ENCODE measurements at regions not wholly inside any gene's neighbourhood (a gene's known extent, or its start where the extent isn't known, plus 50 kb on each side); places are given as distances from the start of the nearest gene placed in this dataset.

DNA sequence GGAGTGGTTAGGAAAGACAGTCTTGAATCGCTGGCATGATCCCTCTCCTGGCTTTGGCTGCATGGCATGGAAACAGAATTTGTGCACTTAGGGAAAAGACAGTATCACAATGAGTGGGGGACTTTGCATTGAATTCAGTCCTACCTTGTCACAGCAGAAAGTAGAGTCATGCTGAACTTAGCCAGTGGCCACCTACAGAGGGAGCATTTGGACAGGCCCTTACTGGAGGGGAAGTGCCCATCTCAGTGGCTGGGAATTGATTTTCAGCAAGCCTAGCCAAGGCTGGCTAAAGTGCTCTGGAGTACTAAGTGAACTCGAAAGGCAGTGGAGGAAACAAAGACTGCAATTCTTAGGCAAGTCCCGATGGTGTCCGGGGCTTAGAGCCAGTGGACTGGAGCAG is 364.3 kb upstream of the TOM1L1 start:
- Histone ChIP-seq H3K36me3 (no peaks in the 10 kb centered on the region), H3K4me1 (no peaks in the 10 kb centered on the region), H3K4me3 (no peak overlapping the region), H3K27me3 (no peaks in the 10 kb centered on the region), H3K27ac (no peak overlapping the region), H3K9me3 (no peaks in the 10 kb centered on the region)
- WGBS, 2 donors: 86 to 91% methylated on average over 4 of the region's 4 CpGs
- no peak for TF ChIP-seq POLR2A (IDR thresholded peaks at IDR 0.05)
- TF ChIP-seq, protein P1, sequence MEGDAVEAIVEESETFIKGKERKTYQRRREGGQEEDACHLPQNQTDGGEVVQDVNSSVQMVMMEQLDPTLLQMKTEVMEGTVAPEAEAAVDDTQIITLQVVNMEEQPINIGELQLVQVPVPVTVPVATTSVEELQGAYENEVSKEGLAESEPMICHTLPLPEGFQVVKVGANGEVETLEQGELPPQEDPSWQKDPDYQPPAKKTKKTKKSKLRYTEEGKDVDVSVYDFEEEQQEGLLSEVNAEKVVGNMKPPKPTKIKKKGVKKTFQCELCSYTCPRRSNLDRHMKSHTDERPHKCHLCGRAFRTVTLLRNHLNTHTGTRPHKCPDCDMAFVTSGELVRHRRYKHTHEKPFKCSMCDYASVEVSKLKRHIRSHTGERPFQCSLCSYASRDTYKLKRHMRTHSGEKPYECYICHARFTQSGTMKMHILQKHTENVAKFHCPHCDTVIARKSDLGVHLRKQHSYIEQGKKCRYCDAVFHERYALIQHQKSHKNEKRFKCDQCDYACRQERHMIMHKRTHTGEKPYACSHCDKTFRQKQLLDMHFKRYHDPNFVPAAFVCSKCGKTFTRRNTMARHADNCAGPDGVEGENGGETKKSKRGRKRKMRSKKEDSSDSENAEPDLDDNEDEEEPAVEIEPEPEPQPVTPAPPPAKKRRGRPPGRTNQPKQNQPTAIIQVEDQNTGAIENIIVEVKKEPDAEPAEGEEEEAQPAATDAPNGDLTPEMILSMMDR (IDR thresholded peaks at IDR 0.05): no peak
- no peak for DNase-seq
- intact Hi-C loops (cut with DNase I): no loop called here

DNA sequence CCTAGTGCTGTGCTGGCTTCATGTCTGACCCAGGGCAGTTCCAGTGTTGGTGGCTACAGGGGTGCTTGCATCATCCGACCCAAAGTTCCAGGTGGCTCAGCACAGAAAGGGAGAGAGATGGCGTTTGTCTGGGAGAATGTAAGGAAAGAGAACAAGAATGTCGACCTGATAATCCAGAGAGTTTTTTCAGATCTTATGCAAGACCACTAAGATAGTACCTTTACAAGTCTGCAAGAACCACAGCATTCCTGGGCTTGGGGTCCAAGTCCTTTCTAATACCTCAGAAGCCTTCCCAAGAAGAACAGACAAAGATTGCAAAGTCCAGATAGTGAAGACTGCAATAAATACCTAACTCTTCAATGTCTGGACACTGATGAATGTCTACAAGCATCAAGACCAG is 363.0 kb upstream of the TOM1L1 start:
- 67 to 79% methylated on average over 1 to 3 of the region's 3 CpGs for whole genome bisulfite sequencing, 2 donors

DNA sequence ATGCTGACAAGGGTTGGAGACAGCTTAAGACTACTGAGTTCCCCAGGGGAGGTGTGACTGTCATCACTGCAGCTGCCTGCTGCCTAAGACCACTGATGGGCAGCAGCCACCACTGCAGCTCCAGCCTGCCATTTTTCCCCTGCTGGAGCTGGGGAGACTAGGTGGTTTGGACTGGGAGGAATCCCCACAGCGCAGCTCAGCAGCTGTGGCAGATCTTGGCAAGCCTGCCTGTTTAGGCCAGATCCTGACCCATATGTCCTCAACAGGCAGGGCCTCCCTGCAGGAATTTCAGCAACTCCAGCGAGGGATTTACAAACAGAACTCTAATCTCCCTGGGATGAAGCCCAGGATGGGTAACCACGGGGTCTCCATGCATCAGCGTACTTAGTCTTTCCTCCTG is 356.4 kb upstream of the TOM1L1 start:
- Histone ChIP-seq H3K9me3 (no peaks in the 10 kb centered on the region), H3K27me3 (no peaks in the 10 kb centered on the region), H3K36me3 (no peaks in the 10 kb centered on the region), H3K4me3 (no peak overlapping the region), H3K27ac (no peak overlapping the region), H3K4me1 (no peaks in the 10 kb centered on the region)
- intact Hi-C loops (cut with DNase I): no loop called here
- no peak for TF ChIP-seq POLR2A (IDR thresholded peaks at IDR 0.05)
- TF ChIP-seq, protein P1 (IDR thresholded peaks at IDR 0.05): no peak
- 53% methylated on average over 3 of the region's 4 CpGs; no CpG with 5 or more reads in 1 of the 2 donors for WGBS, 2 donors
- DNase-seq: no peak

More for the DNA sequence above, 363.0 kb upstream of the TOM1L1 start:
- H3K27me3 ChIP-seq: no peaks in the 10 kb centered on the region
- H3K4me3 ChIP-seq: no peak overlapping the region
- no peak overlapping the region for H3K27ac ChIP-seq
- no peaks in the 10 kb centered on the region for H3K4me1 ChIP-seq
- H3K9me3 ChIP-seq: no peaks in the 10 kb centered on the region
- no peak for TF ChIP-seq POLR2A (IDR thresholded peaks at IDR 0.05)
- TF ChIP-seq, protein P1 (IDR thresholded peaks at IDR 0.05): no peak
- no peak for DNase-seq
- intact Hi-C loops (cut with DNase I): no loop called here
- no peaks in the 10 kb centered on the region for H3K36me3 ChIP-seq

DNA sequence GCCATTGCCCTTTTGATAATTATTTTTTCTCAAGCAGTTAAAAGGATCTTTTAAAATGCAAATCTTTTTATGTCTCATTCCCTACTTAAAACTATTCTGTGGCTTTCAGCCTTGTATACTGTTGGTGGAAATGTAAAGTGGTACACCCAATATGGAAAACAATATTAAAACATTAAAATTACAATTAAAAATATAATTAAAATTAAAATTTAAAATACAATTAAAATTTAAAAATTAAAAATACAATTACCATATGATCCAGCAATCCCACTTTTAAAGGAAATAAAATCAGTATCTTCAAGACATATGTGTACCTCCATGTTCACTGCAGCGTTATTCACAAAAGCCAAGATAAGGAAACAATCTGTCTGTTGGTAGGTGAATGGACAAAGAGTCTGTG is 340.8 kb upstream of the TOM1L1 start:
- 81 to 91% methylated on average over 1 of the region's 1 CpG for WGBS, 2 donors
- intact Hi-C loops (cut with DNase I): no loop called here
- Histone ChIP-seq H3K27ac (no peak overlapping the region), H3K36me3 (no peaks in the 10 kb centered on the region), H3K27me3 (no peaks in the 10 kb centered on the region), H3K4me1 (no peaks in the 10 kb centered on the region), H3K9me3 (no peaks in the 10 kb centered on the region), H3K4me3 (no peak overlapping the region)
- no peak for DNase-seq
- no peak for TF ChIP-seq POLR2A (IDR thresholded peaks at IDR 0.05)
- TF ChIP-seq, protein P1 (IDR thresholded peaks at IDR 0.05): no peak

DNA sequence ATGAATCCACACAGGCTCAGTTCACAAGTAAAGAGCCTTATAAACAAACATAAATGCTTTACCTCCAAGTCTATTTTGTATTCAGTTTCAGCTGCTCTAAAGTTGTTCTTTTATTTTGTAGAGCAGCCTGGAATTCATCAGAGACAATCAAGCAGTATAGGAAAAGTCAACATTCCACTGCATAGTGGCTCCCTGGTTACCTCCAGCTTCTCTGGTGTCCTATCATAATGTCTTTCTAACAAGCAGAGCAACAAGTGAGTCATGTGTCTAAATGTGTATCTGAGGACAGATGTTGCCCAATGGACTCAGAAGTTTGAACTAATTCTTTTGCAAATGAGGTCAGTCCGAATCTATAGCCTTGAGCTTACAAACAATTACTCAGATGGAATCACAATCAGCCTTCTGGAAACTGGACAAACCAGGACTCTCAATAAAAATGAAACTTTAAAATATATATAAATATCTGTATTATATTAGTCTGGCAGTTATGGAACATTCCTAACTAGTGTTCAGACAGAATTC is 292.0 kb upstream of the TOM1L1 start:
- H3K36me3 ChIP-seq: no peaks in the 10 kb centered on the region
- intact Hi-C loops (cut with DNase I): no loop called here
- TF ChIP-seq, protein P1 (IDR thresholded peaks at IDR 0.05): no peak
- TF ChIP-seq POLR2A (IDR thresholded peaks at IDR 0.05): no peak
- DNase-seq: no peak
- no peaks in the 10 kb centered on the region for H3K4me1 ChIP-seq
- WGBS, 2 donors: 45 to 63% methylated on average over 1 of the region's 1 CpG
- H3K9me3 ChIP-seq: peaks cover 0 to 16% (median 8%) of the 10 kb centered on the region in 3 donors
- no peak overlapping the region for H3K27ac ChIP-seq
- H3K27me3 ChIP-seq: no peaks in the 10 kb centered on the region
- H3K4me3 ChIP-seq: no peak overlapping the region

All from esophagus squamous epithelium (tissue), 5 donors.